Skeletal muscle satellite cell (primary cell): ENCODE measurements at regions not wholly inside any gene's neighbourhood (a gene's known extent, or its start where the extent isn't known, plus 50 kb on each side); places are given as distances from the start of the nearest gene placed in this dataset.

ENCODE experiments used
- H3K27me3 ChIP-seq: 2 replicates; pipeline ENCODE4 v1.7.0; 2013; ENCODE audit warnings: low read length; ENCODE audit not compliant: control insufficient read depth, insufficient read depth
- H3K36me3 ChIP-seq: 2 replicates; pipeline ENCODE4 v1.7.0; 2013; ENCODE audit warnings: mild to moderate bottlenecking, control low read depth, low read length; ENCODE audit not compliant: insufficient read depth
- H3K4me1 ChIP-seq: 2 replicates; pipeline ENCODE4 v1.7.0; 2013; ENCODE audit warnings: low read length; ENCODE audit not compliant: control insufficient read depth, insufficient read depth
- H3K4me2 ChIP-seq: 2 replicates; pipeline ENCODE4 v1.7.0; 2013; ENCODE audit warnings: mild to moderate bottlenecking, low read length
- H3K4me3 ChIP-seq: 2 replicates; pipeline ENCODE4 v1.7.0; 2013; ENCODE audit warnings: low read length
- H3K9ac ChIP-seq: 2 replicates; pipeline ENCODE4 v1.7.0; 2013; ENCODE audit warnings: mild to moderate bottlenecking, low read depth, low read length, moderate library complexity
- H3K9me3 ChIP-seq: replicated peaks from 2 replicates; pipeline ENCODE4 v1.7.0; 2013; ENCODE audit warnings: mild to moderate bottlenecking, control low read depth, low read length

GRCh38 chr6:55696501-55696900 is 117.5 kb upstream of the HMGCLL1 start:
- no peaks in the 10 kb centered on the region for H3K4me1 ChIP-seq
- no peaks in the 10 kb centered on the region for H3K27me3 ChIP-seq
- H3K4me2 ChIP-seq: no peak overlapping the region
- no peaks in the 10 kb centered on the region for H3K9me3 ChIP-seq
- H3K4me3 ChIP-seq: no peak overlapping the region
- no peaks in the 10 kb centered on the region for H3K36me3 ChIP-seq
- H3K9ac ChIP-seq: no peak overlapping the region

DNA sequence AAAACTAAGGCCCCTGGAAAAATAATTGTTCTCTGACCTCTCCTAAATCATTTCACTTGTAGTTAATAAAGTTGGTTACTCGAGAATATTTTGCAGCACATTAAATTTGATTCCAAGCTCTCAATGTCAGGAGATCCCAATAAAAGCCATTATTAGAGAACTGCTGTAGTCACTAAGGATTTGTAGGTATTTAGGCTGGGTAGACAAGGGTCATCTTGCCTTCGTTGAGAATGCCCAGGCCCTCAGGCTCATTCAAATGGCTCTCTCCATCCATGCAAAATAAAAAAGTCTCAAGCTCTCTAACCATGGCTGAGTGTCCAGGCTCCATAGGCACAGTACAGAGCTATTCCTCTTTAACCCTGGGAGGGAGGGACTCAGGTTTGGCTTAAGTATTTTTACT is 117.0 kb upstream of the HMGCLL1 start:
- H3K9me3 ChIP-seq: no peaks in the 10 kb centered on the region
- no peak overlapping the region for H3K4me2 ChIP-seq
- H3K9ac ChIP-seq: no peak overlapping the region
- H3K4me1 ChIP-seq: no peaks in the 10 kb centered on the region
- no peaks in the 10 kb centered on the region for H3K36me3 ChIP-seq
- H3K4me3 ChIP-seq: no peak overlapping the region
- H3K27me3 ChIP-seq: no peaks in the 10 kb centered on the region

DNA sequence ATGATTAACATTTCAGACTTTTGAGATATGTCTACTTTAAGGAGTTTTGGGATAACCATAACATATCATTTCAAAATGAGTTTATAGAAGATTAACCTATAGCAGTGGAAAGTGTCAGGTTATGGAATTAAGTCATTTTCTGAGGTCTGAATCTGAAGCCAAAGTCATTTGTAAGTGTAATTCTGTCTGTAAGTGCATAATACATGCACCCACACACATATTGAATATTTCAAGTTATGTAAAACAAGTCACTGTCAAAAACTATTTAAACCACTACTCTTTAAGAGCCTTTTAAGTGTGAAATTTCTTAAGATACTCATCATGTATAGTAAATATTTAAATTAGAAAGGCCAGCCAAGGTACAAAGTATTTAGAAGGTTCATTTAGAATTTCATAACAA is 115.8 kb upstream of the HMGCLL1 start:
- Histone ChIP-seq H3K9ac (no peak overlapping the region), H3K27me3 (no peaks in the 10 kb centered on the region), H3K36me3 (no peaks in the 10 kb centered on the region), H3K4me3 (no peak overlapping the region), H3K4me2 (no peak overlapping the region), H3K4me1 (no peaks in the 10 kb centered on the region), H3K9me3 (no peaks in the 10 kb centered on the region)

DNA sequence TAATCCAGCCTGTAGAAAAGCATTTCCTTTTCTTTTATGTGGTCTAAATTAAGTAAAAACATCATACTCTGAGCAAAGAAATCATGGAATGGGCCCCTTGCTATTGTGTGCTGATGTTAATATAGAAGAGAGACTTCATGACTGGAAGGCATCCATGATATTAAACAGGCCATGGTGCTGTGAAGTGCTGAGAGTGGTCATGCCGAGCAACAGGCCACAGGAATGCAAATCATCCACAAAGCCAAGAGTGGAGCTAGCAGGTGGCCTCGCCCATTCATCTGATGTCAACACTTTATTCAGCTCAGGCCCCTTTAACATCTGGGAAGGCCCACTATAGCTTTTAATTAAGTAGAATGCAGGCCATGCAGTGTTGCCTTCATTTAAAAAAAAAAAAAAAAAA is 115.2 kb upstream of the HMGCLL1 start:
- no peak overlapping the region for H3K4me3 ChIP-seq
- H3K9me3 ChIP-seq: no peaks in the 10 kb centered on the region
- no peaks in the 10 kb centered on the region for H3K36me3 ChIP-seq
- no peaks in the 10 kb centered on the region for H3K27me3 ChIP-seq
- no peak overlapping the region for H3K4me2 ChIP-seq
- H3K4me1 ChIP-seq: no peaks in the 10 kb centered on the region
- no peak overlapping the region for H3K9ac ChIP-seq

DNA sequence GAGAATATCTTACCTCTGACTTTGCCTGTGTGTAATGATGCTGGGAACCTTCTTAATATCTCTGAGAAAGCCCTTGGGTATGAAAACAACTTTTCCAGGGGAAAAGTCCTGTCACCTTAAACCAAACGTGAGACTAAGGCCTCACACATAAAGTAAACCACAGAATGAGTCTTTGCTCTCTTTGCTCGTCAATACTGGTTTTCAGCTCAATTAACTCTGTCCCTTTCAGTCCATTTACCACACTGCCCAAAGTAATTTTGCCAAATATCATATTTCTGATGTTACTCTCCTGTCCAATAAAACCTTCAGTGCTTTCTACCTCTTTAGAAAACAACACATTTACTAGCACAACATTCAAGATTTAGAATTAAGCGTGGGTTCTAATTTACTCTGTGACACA is 100.5 kb upstream of the HMGCLL1 start:
- Histone ChIP-seq H3K4me1 (no peaks in the 10 kb centered on the region), H3K36me3 (no peaks in the 10 kb centered on the region), H3K27me3 (no peaks in the 10 kb centered on the region), H3K9ac (no peak overlapping the region), H3K9me3 (no peaks in the 10 kb centered on the region), H3K4me3 (no peak overlapping the region), H3K4me2 (no peak overlapping the region)

- Histone ChIP-seq H3K9ac (no peak overlapping the region), H3K36me3 (no peaks in the 10 kb centered on the region), H3K27me3 (no peaks in the 10 kb centered on the region), H3K4me2 (no peak overlapping the region), H3K4me1 (no peaks in the 10 kb centered on the region), H3K4me3 (no peak overlapping the region), H3K9me3 (no peaks in the 10 kb centered on the region)
Observed at GRCh38 chr6:55678330-55679224, 99.6 kb upstream of the HMGCLL1 start.

DNA sequence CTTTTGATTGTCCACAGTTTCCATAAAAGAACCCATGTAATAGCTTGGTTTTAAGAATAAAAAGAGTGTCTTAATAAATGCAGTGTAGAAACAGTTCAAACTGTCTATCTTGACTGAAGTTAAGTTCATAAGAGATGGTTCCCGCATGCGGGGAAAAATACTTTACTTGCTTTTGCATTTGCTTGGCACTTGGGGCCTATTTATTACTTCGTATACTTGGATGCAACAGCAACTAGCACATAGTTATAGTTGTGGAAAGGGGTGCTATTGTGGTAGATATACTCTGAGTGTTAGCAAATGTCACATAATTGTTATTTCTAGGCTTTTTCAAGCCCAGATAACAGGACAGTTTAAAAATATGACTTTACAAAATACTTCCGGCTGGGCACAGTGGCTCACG is 97.7 kb upstream of the HMGCLL1 start:
- no peaks in the 10 kb centered on the region for H3K36me3 ChIP-seq
- no peaks in the 10 kb centered on the region for H3K4me1 ChIP-seq
- H3K27me3 ChIP-seq: no peaks in the 10 kb centered on the region
- no peak overlapping the region for H3K4me2 ChIP-seq
- no peaks in the 10 kb centered on the region for H3K9me3 ChIP-seq
- no peak overlapping the region for H3K4me3 ChIP-seq
- no peak overlapping the region for H3K9ac ChIP-seq

- no peak overlapping the region for H3K9ac ChIP-seq
- H3K36me3 ChIP-seq: no peaks in the 10 kb centered on the region
- H3K4me3 ChIP-seq: no peak overlapping the region
- no peaks in the 10 kb centered on the region for H3K4me1 ChIP-seq
- H3K9me3 ChIP-seq: no peaks in the 10 kb centered on the region
- no peak overlapping the region for H3K4me2 ChIP-seq
- no peaks in the 10 kb centered on the region for H3K27me3 ChIP-seq
Observed at GRCh38 chr6:55675941-55676340, 96.9 kb upstream of the HMGCLL1 start.

DNA sequence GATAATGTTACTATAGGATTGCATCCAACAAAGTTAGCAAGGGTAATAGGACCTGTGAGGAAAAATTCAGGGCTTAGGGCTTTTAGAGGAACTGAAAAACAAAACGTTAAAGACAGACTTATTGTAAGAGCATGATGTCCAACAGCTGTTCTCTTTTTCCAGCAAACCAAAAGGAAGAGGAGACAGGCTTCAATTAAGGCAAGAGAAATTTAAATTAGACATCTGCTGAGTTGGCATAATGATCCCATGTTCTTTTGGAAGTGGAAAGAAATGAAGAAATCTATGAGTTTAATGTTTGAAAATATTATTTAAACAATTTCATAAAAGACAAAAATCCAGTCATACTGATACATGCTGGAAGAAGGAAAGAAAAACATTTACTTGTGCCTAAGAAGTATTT is 95.7 kb upstream of the HMGCLL1 start:
- Histone ChIP-seq H3K9me3 (no peaks in the 10 kb centered on the region), H3K4me3 (no peak overlapping the region), H3K36me3 (no peaks in the 10 kb centered on the region), H3K27me3 (no peaks in the 10 kb centered on the region), H3K4me2 (no peak overlapping the region), H3K4me1 (no peaks in the 10 kb centered on the region), H3K9ac (no peak overlapping the region)

DNA sequence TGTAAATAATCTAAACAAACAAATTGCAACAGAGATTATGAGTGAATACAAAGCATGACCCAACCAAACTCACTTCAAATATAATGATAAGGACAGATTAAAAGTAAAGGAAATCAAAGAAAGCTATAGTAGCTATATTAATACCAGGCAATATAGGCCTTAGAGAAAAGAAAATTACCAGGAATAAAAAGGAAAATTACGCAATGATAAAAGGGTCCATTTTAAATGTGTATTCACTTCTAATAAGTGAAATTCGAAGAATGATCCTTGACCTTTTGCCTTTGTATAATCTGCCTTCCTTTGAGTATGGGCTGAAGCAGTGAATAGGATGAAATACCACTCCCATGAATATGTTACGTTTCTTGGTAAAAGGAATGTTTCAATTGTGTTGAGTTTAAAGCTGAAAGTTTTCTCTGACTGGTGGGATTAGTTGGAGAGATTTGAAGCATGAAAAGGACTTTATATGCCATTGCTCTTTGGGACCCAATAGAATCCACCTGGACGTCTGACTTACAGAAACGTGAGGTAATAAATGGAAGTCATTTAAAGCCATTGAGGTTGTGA is 91.9 kb upstream of the HMGCLL1 start:
- no peaks in the 10 kb centered on the region for H3K9me3 ChIP-seq
- no peak overlapping the region for H3K4me3 ChIP-seq
- no peaks in the 10 kb centered on the region for H3K27me3 ChIP-seq
- H3K36me3 ChIP-seq: no peaks in the 10 kb centered on the region
- H3K4me2 ChIP-seq: no peak overlapping the region
- H3K9ac ChIP-seq: no peak overlapping the region
- H3K4me1 ChIP-seq: peaks cover 6% of the 10 kb centered on the region

DNA sequence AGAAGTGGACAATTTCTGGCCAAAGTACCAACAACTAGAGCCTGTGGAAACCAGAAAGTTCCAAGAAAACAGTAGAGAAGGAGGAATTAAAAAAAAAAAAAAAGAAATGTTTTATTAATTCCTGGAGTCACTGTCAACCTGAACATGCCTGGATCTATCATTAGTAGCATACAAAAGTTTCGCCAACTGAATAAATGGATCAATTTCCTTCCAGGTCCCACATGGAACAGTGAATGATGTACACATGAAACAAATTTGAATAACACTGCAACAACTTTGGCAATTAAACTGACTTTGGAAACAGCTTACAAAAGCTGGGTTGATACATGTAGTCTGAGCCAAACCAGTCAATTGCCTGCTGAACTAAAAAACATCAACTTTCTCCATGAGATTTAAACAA is 90.0 kb upstream of the HMGCLL1 start:
- Histone ChIP-seq H3K4me3 (no peak overlapping the region), H3K27me3 (no peaks in the 10 kb centered on the region), H3K9me3 (no peaks in the 10 kb centered on the region), H3K9ac (no peak overlapping the region), H3K4me2 (no peak overlapping the region), H3K36me3 (no peaks in the 10 kb centered on the region), H3K4me1 (peaks cover 6% of the 10 kb centered on the region)

- H3K36me3 ChIP-seq: no peaks in the 10 kb centered on the region
- no peak overlapping the region for H3K9ac ChIP-seq
- H3K27me3 ChIP-seq: no peaks in the 10 kb centered on the region
- peak overlapping the region; percentile 36 for H3K4me2 ChIP-seq
- peaks cover 6% of the 10 kb centered on the region for H3K4me1 ChIP-seq
- H3K9me3 ChIP-seq: no peaks in the 10 kb centered on the region
- no peak overlapping the region for H3K4me3 ChIP-seq
Observed at GRCh38 chr6:55668591-55668990, 89.6 kb upstream of the HMGCLL1 start.
